ENCODE measurements at regions not wholly inside any gene's neighbourhood (a gene's known extent, or its start where the extent isn't known, plus 50 kb on each side); places are given as distances from the start of the nearest gene placed in this dataset.

DNA sequence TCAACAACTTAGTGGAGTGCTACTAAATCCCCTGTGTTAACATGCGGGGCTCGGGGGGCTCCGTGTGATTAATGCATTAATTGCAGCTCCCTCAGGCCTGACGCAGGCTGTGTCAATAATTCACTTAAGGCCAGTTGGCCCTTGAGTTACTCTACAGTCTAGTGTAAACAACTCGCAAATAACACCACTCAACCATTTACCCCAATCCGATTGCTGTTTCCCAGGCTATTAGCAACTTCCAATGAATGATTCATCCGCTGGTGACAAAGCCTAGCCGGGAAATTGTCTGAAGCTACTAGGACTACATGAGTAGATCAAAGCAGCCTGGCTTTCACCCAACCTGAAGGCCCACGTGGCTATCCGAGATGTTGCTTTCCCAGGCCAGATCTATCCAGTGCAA, 121.3 kb upstream of the SOX14 start:
- no peak overlapping the region for H3K4me2 ChIP-seq (ENCODE audit: low read length)

DNA sequence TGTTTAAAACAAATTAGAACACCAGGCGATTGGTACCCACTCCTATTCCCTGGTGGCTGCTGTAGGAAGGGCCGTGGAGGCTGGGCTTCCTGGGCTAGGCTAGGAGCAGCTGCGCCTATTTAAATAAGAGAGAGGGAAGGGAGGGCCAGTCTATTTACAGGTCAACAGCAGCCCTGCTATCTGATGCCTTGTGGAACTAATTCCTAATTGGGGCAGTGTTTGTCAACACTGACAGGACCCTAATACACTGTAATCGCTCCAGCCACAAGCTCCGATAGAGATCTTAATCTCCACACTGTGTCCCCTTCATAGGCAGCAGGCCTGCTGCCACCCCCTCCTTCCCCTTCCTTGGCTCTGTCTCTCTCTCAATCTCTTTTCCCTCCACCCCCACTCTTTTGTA, 116.9 kb upstream of the SOX14 start:
- Histone ChIP-seq H3K4me1 (ENCODE audit: control insufficient read depth, low read length) (no peaks in the 10 kb centered on the region), H3K9me2 (replicated peaks; ENCODE audit: control insufficient read depth, low read length) (no peaks in the 10 kb centered on the region), H3K4me3 (ENCODE audit: low read length) (no peak overlapping the region), H3K79me2 (ENCODE audit: control insufficient read depth, low read length) (no peaks in the 10 kb centered on the region), H3K36me3 (ENCODE audit: control insufficient read depth, low read length) (no peaks in the 10 kb centered on the region), H3K9me3 (ENCODE audit: control insufficient read depth, insufficient read depth, low read length) (no peaks in the 10 kb centered on the region), H3K27me3 (ENCODE audit: control insufficient read depth, low read length) (no peaks in the 10 kb centered on the region), H4K20me1 (ENCODE audit: control insufficient read depth, insufficient read depth, low read depth, low read length) (no peaks in the 10 kb centered on the region), H3K27ac (ENCODE audit: low read depth, low read length) (no peak overlapping the region), H3F3A (ENCODE audit: control insufficient read depth, insufficient read depth) (no peaks in the 10 kb centered on the region), H3K4me2 (ENCODE audit: low read length) (no peak overlapping the region)
- TF ChIP-seq, protein P1, sequence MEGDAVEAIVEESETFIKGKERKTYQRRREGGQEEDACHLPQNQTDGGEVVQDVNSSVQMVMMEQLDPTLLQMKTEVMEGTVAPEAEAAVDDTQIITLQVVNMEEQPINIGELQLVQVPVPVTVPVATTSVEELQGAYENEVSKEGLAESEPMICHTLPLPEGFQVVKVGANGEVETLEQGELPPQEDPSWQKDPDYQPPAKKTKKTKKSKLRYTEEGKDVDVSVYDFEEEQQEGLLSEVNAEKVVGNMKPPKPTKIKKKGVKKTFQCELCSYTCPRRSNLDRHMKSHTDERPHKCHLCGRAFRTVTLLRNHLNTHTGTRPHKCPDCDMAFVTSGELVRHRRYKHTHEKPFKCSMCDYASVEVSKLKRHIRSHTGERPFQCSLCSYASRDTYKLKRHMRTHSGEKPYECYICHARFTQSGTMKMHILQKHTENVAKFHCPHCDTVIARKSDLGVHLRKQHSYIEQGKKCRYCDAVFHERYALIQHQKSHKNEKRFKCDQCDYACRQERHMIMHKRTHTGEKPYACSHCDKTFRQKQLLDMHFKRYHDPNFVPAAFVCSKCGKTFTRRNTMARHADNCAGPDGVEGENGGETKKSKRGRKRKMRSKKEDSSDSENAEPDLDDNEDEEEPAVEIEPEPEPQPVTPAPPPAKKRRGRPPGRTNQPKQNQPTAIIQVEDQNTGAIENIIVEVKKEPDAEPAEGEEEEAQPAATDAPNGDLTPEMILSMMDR (IDR thresholded peaks at IDR 0.05; ENCODE audit: low read depth, low read length, poor library complexity, severe bottlenecking), result no peak
- TF ChIP-seq EZH2phosphoT487 (IDR thresholded peaks at IDR 0.05; ENCODE audit: borderline replicate concordance, low read length), result no peak

More for the DNA sequence above, 121.3 kb upstream of the SOX14 start:
- Histone ChIP-seq H3K27ac (ENCODE audit: low read depth, low read length) (no peak overlapping the region), H3K36me3 (ENCODE audit: control insufficient read depth, low read length) (no peaks in the 10 kb centered on the region), H4K20me1 (ENCODE audit: control insufficient read depth, insufficient read depth, low read depth, low read length) (no peaks in the 10 kb centered on the region), H3F3A (ENCODE audit: control insufficient read depth, insufficient read depth) (no peaks in the 10 kb centered on the region), H3K9me2 (replicated peaks; ENCODE audit: control insufficient read depth, low read length) (no peaks in the 10 kb centered on the region), H3K27me3 (ENCODE audit: control insufficient read depth, low read length) (no peaks in the 10 kb centered on the region), H3K4me3 (ENCODE audit: low read length) (no peak overlapping the region), H3K4me1 (ENCODE audit: control insufficient read depth, low read length) (no peaks in the 10 kb centered on the region), H3K9me3 (ENCODE audit: control insufficient read depth, insufficient read depth, low read length) (no peaks in the 10 kb centered on the region), H3K79me2 (ENCODE audit: control insufficient read depth, low read length) (no peaks in the 10 kb centered on the region)
- TF ChIP-seq, protein P1 (IDR thresholded peaks at IDR 0.05; ENCODE audit: low read depth, low read length, poor library complexity, severe bottlenecking), result no peak
- no peak for TF ChIP-seq EZH2phosphoT487 (IDR thresholded peaks at IDR 0.05; ENCODE audit: borderline replicate concordance, low read length)

DNA sequence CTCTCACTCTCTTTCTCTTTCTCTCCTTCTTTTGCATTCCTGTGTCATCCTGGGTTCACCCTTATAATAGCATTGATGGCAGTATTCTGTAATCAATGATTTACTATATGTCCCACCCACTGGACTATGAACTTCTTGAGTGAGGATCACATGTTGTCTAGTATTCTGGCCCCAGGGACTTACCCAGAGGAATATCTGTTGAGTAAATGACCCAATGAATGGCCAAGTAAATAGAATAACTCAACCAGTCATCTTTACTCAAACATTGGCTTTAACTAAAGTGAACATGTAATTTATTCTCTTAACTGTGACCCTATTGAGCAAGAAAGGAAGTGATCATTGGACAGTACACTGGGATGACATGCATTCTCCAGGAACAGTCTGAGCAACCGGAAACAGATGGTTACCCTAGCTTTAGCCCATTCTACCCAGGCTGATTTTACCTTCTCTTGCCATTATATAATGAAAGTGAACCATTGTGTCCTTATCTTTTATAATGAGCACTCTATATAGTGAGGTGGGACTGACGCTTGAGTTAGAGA, 94.5 kb upstream of the SOX14 start:
- Histone ChIP-seq H3K4me1 (ENCODE audit: control insufficient read depth, low read length) (no peaks in the 10 kb centered on the region), H3K27me3 (ENCODE audit: control insufficient read depth, low read length) (no peaks in the 10 kb centered on the region), H3K79me2 (ENCODE audit: control insufficient read depth, low read length) (no peaks in the 10 kb centered on the region), H3K9me3 (ENCODE audit: control insufficient read depth, insufficient read depth, low read length) (no peaks in the 10 kb centered on the region), H3K4me2 (ENCODE audit: low read length) (no peak overlapping the region), H3K27ac (ENCODE audit: low read depth, low read length) (no peak overlapping the region), H4K20me1 (ENCODE audit: control insufficient read depth, insufficient read depth, low read depth, low read length) (no peaks in the 10 kb centered on the region), H3F3A (ENCODE audit: control insufficient read depth, insufficient read depth) (no peaks in the 10 kb centered on the region), H3K9me2 (replicated peaks; ENCODE audit: control insufficient read depth, low read length) (no peaks in the 10 kb centered on the region), H3K4me3 (ENCODE audit: low read length) (no peak overlapping the region), H3K36me3 (ENCODE audit: control insufficient read depth, low read length) (no peaks in the 10 kb centered on the region)
- TF ChIP-seq EZH2phosphoT487 (IDR thresholded peaks at IDR 0.05; ENCODE audit: borderline replicate concordance, low read length), result no peak
- TF ChIP-seq, protein P1 (IDR thresholded peaks at IDR 0.05; ENCODE audit: low read depth, low read length, poor library complexity, severe bottlenecking), result no peak

Data from DOHH2 (cell line).